SK-N-SH (cell line): ENCODE measurements at regions not wholly inside any gene's neighbourhood (a gene's known extent, or its start where the extent isn't known, plus 50 kb on each side); places are given as distances from the start of the nearest gene placed in this dataset.

ENCODE experiments used
- CTCF ChIA-PET: fragments of 300-600, 350-600 bp; formaldehyde crosslinking; extraction: SDS; loops from one replicate; lab custom pipeline; 2021; lab: Yijun Ruan, JAX
- POLR2A ChIA-PET: fragments of 350-600 bp; sonication (Branson Sonifier 250); formaldehyde crosslinking; extraction: SDS; loops from one replicate; lab custom pipeline; 2020; ENCODE audit warnings: antibody characterized with exemption, inconsistent platforms; lab: Yijun Ruan, JAX
- DNase-seq: peaks from one replicate; pipeline ENCODE4 v3.0.0; 2012
- H2AFZ ChIP-seq: fragments of 200-600 bp; sonication (generic); 2 replicates; pipeline ENCODE4 v1.8.1; 2016; ENCODE audit warnings: antibody characterized with exemption, mild to moderate bottlenecking, low read depth
- H3F3A ChIP-seq: fragments of 200-600 bp; sonication (generic); replicated peaks from 2 replicates; pipeline ENCODE3; 2016; ENCODE audit warnings: antibody characterized with exemption, mild to moderate bottlenecking; ENCODE audit not compliant: insufficient read depth
- H3K27ac ChIP-seq, 2 experiments: fragments of 200-500 bp in 1 of 2; fragments of 200-600 bp in 1 of 2; sonication (Bioruptor generic) in 1 of 2; sonication (generic), shearing (Covaris generic) in 1 of 2; 2 replicates each; pipeline versions ENCODE4 v1.5.1 to v1.6.1; 2014 to 2016; ENCODE audit warnings: low read depth in 2 of 2, inconsistent platforms in 1 of 2, low read length in 1 of 2, mild to moderate bottlenecking in 1 of 2, mixed read lengths in 1 of 2
- H3K27me3 ChIP-seq: fragments of 200-600 bp; sonication (generic), shearing (Covaris generic); 2 replicates; pipeline ENCODE4 v1.6.1; 2016; ENCODE audit warnings: mixed run types; ENCODE audit not compliant: insufficient read depth
- H3K36me3 ChIP-seq, 2 experiments: fragments of 200-500 bp in 1 of 2; fragments of 200-600 bp in 1 of 2; sonication (Bioruptor generic) in 1 of 2; sonication (generic) in 1 of 2; replicated peaks in 1 of 2; 2 replicates each; pipeline versions ENCODE3 to v1.5.1; 2014 to 2016; ENCODE audit warnings: low read length in 1 of 2, mild to moderate bottlenecking in 1 of 2; ENCODE audit not compliant: insufficient read depth in 2 of 2, control insufficient read depth in 1 of 2
- H3K4me1 ChIP-seq, 2 experiments: fragments of 200-500 bp in 1 of 2; fragments of 200-600 bp in 1 of 2; sonication (Bioruptor generic) in 1 of 2; sonication (generic), shearing (Covaris generic) in 1 of 2; 2 replicates each; pipeline versions ENCODE4 v1.5.1 to v1.6.1; 2014 to 2016; ENCODE audit warnings: low read depth in 1 of 2, low read length in 1 of 2, mixed run types in 1 of 2; ENCODE audit not compliant: insufficient read depth in 2 of 2, control insufficient read depth in 1 of 2
- H3K4me2 ChIP-seq: fragments of 200-600 bp; sonication (generic), shearing (Covaris generic); 2 replicates; pipeline ENCODE4 v1.6.1; 2017; ENCODE audit warnings: mixed run types
- H3K4me3 ChIP-seq, 2 experiments: fragments of 200-500 bp in 1 of 2; fragments of 200-600 bp in 1 of 2; sonication (Bioruptor generic) in 1 of 2; sonication (generic), shearing (Covaris generic) in 1 of 2; 2 replicates each; pipeline versions ENCODE4 v1.5.1 to v1.8.1; 2014 to 2016; ENCODE audit warnings: low read depth in 2 of 2, inconsistent platforms in 1 of 2, low read length in 1 of 2, mild to moderate bottlenecking in 1 of 2, mixed read lengths in 1 of 2, moderate library complexity in 1 of 2
- H3K79me2 ChIP-seq: fragments of 200-600 bp; sonication (generic); 2 replicates; pipeline ENCODE4 v1.8.1; 2017; ENCODE audit warnings: mild to moderate bottlenecking; ENCODE audit not compliant: insufficient read depth
- H3K9ac ChIP-seq: fragments of 200-600 bp; sonication (generic); 2 replicates; pipeline ENCODE4 v1.6.1; 2017; ENCODE audit warnings: mixed run types
- H3K9me2 ChIP-seq: fragments of 200-600 bp; sonication (generic); 2 replicates; pipeline ENCODE4 v1.6.1; 2017; ENCODE audit warnings: mixed run types
- H3K9me3 ChIP-seq: fragments of 200-600 bp; sonication (generic); 2 replicates; pipeline ENCODE4 v1.6.1; 2017; ENCODE audit warnings: mixed run types, mild to moderate bottlenecking, moderate library complexity
- H4K20me1 ChIP-seq: fragments of 200-600 bp; sonication (generic); 2 replicates; pipeline ENCODE4 v1.6.1; 2017; ENCODE audit warnings: mild to moderate bottlenecking, mixed run types; ENCODE audit not compliant: insufficient read depth
- CHD2 ChIP-seq: fragments of 150-350 bp; IDR thresholded peaks from 2 replicates; pipeline ENCODE4 v1.6.1; 2018; ENCODE audit warnings: low read length; ENCODE audit not compliant: partially characterized antibody
- ELF1 ChIP-seq: IDR thresholded peaks from 2 replicates; pipeline ENCODE4 v1.4.0; 2012
- EZH2phosphoT487 ChIP-seq: fragments of 200-600 bp; sonication (generic); IDR thresholded peaks from 2 replicates; pipeline ENCODE4 v1.6.1; 2017; ENCODE audit warnings: low read depth, mixed run types, mild to moderate bottlenecking, antibody characterized with exemption, moderate library complexity, borderline replicate concordance
- FOSL2 ChIP-seq: IDR thresholded peaks from 2 replicates; pipeline ENCODE4 v1.4.0; 2012; ENCODE audit warnings: low read depth, mild to moderate bottlenecking, moderate library complexity, borderline replicate concordance
- GABPA ChIP-seq: IDR thresholded peaks from 2 replicates; pipeline ENCODE4 v1.4.0; 2012; ENCODE audit warnings: low read depth, mild to moderate bottlenecking
- IRF3 ChIP-seq: fragments of 150-350 bp; IDR thresholded peaks from 2 replicates; pipeline ENCODE4 v1.6.1; 2016; ENCODE audit warnings: mild to moderate bottlenecking, low read depth, low read length
- JUND ChIP-seq: IDR thresholded peaks from 2 replicates; pipeline ENCODE4 v1.4.0; 2012
- MXI1 ChIP-seq: IDR thresholded peaks from 2 replicates; pipeline ENCODE4 v1.6.1; 2012; ENCODE audit warnings: mild to moderate bottlenecking, low read depth, low read length, improper control_type of control experiment
- NFIC ChIP-seq: IDR thresholded peaks from 2 replicates; pipeline ENCODE4 v1.4.0; 2012; ENCODE audit warnings: borderline replicate concordance
- NRF1 ChIP-seq: IDR thresholded peaks from 2 replicates; pipeline ENCODE4 v1.6.1; 2012; ENCODE audit warnings: low read depth, mild to moderate bottlenecking, low read length
- POLR2AphosphoS5 ChIP-seq: IDR thresholded peaks from 2 replicates; pipeline ENCODE4 v1.6.1; 2012; ENCODE audit warnings: low read depth, low read length
- RCOR1 ChIP-seq: fragments of 150-350 bp; IDR thresholded peaks from 2 replicates; pipeline ENCODE4 v1.6.1; 2017; ENCODE audit warnings: antibody characterized with exemption, low read length
- RFX5 ChIP-seq: IDR thresholded peaks from 2 replicates; pipeline ENCODE4 v1.6.1; 2012; ENCODE audit warnings: mild to moderate bottlenecking, improper control_type of control experiment, low read length
- SMC3 ChIP-seq: IDR thresholded peaks from 2 replicates; pipeline ENCODE4 v1.6.1; 2012; ENCODE audit warnings: low read depth, low read length, improper control_type of control experiment
- TEAD4 ChIP-seq: IDR thresholded peaks from 2 replicates; pipeline ENCODE4 v1.4.0; 2012; ENCODE audit warnings: mild to moderate bottlenecking, borderline replicate concordance; ENCODE audit not compliant: insufficient read depth
- WGBS: methylation state at CpG from one replicate; pipeline ENCODE4 v1.1.6; 2017; ENCODE audit warnings: low lambda C conversion rate; 5-methylcytosine and 5-hydroxymethylcytosine counted together
- TF ChIP-seq, protein P1 (sequence below): IDR thresholded peaks from 2 replicates; pipeline ENCODE4; 2012

DNA sequence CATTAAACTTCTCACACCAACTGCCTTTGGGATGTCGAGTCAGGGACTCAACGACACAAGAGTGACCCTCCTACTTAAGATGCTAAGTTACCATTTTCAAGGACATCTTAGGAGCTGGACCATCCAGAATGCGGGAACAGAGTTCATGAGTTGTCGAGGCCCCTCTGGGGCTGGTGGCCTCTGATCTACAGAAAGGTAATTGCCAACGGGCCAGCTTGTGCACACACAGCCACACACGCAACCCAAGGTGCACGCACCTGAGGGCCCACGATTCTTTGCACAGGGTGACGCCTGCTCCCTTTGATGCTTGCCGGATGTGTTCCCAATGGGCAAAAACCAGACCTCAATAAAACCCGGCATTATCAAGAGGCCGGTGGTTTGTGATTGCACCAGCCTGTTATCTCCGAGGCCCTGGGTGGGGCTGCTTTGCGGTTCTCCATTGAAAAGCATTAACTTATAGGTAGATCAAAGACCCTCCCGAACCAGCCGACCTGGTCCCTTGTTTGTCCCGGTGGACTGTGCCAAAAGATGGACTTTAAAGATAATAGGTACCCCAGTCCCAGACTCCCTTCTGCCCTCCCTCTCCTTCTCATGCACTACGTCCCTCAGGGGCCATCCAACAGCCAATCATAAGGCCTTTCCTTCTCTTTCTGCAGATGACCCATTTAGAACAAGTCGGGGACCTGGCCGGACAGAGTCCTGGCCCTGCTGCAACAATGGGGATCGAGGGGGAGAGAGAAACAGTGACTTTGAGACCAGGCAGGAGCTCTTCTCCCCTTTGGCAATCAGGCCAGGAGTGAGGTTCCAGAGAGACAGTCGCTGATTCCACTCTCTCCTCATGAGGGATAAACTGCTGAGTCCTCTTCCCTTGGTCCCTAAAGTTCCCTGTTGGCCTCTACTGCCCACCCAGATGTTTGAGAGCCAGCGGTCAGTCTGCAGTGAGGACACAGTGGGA is 292.5 kb downstream of the SOX9 start:
- H3K9me2 ChIP-seq, result no peaks in the 10 kb centered on the region
- peaks cover 10% of the 10 kb centered on the region; the same call in 1 of the 2 replicates for H3K79me2 ChIP-seq
- H3K4me3 ChIP-seq, result no peak overlapping the region
- peaks cover 0 to 8% of the 10 kb centered on the region in 2 experiments for H3K36me3 ChIP-seq
- TF ChIP-seq GABPA (no peak), IRF3 (no peak), NFIC (no peak), JUND (no peak), FOSL2 (no peak), TEAD4 (no peak), SMC3 (no peak), EZH2phosphoT487 (no peak), CHD2 (no peak), MXI1 (no peak), ELF1 (no peak)
- H3K9ac ChIP-seq, result no peak overlapping the region
- CTCF ChIA-PET, result interaction anchor here (0.7 to 0.9 kb wide), 2 partner anchors 18 to 1119 kb away, joined by 3 to 6 read pairs; no protein-coding TSS in a partner anchor
- POLR2A ChIA-PET, result no interaction called here
- no peak overlapping the region for H3K4me2 ChIP-seq
- H4K20me1 ChIP-seq, result no peaks in the 10 kb centered on the region
- peaks cover 13% of the 10 kb centered on the region for H3K9me3 ChIP-seq
- peaks cover 13 to 38% of the 10 kb centered on the region in 2 experiments; a peak in 3 of 4 replicates for H3K4me1 ChIP-seq
- H3K27ac ChIP-seq, result no peak overlapping the region
- no peak overlapping the region for H2AFZ ChIP-seq
- no peak for DNase-seq
- no peaks in the 10 kb centered on the region for H3K27me3 ChIP-seq
- peaks cover 25% of the 10 kb centered on the region for H3F3A ChIP-seq
- 90% methylated on average over 23 of the region's 23 CpGs for WGBS

DNA sequence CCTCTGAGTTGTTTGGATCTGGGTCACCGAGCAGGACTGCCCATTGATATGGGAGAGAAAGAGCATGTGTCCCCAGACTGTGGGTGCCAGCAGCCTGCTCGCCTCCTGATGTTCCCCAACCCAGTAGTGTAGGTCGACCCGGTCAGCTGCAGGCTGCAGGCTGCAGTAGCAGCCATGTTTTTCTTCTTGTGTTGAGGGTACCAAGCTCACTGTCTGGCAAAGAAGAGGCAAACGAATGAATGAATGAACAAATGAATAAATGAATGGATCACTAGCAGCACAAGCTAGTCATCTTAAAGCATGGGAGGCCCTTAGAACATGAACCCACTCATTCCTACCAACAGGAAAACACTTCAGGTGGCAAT is 293.2 kb downstream of the SOX9 start:
- no peak overlapping the region for H3K4me3 ChIP-seq
- no peak overlapping the region for H3K4me2 ChIP-seq
- TF ChIP-seq RFX5 (no peak), NRF1 (no peak), RCOR1 (no peak), POLR2AphosphoS5 (no peak)
- TF ChIP-seq, protein P1, sequence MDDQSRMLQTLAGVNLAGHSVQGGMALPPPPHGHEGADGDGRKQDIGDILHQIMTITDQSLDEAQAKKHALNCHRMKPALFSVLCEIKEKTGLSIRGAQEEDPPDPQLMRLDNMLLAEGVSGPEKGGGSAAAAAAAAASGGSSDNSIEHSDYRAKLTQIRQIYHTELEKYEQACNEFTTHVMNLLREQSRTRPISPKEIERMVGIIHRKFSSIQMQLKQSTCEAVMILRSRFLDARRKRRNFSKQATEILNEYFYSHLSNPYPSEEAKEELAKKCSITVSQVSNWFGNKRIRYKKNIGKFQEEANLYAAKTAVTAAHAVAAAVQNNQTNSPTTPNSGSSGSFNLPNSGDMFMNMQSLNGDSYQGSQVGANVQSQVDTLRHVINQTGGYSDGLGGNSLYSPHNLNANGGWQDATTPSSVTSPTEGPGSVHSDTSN, result no peak
- peaks cover 24% of the 10 kb centered on the region for H3F3A ChIP-seq
- no peaks in the 10 kb centered on the region for H3K27me3 ChIP-seq
- no peaks in the 10 kb centered on the region for H4K20me1 ChIP-seq
- H3K79me2 ChIP-seq, result peaks cover 10% of the 10 kb centered on the region; the same call in 1 of the 2 replicates
- H3K9me2 ChIP-seq, result no peaks in the 10 kb centered on the region
- H3K4me1 ChIP-seq, result peaks cover 10 to 31% of the 10 kb centered on the region in 2 experiments; a peak in 3 of 4 replicates
- ChIA-PET POLR2A (no interaction called here), CTCF (interaction anchor here (0.7 to 0.9 kb wide), 2 partner anchors 17 to 1120 kb away, joined by 3 to 6 read pairs; no protein-coding TSS in a partner anchor)
- no peak for DNase-seq
- H3K36me3 ChIP-seq, result peaks cover 0 to 10% of the 10 kb centered on the region in 2 experiments
- no peak overlapping the region for H3K9ac ChIP-seq
- no peak overlapping the region for H2AFZ ChIP-seq
- no peak overlapping the region for H3K27ac ChIP-seq
- WGBS, result 91% methylated on average over 4 of the region's 5 CpGs
- peaks cover 13% of the 10 kb centered on the region for H3K9me3 ChIP-seq
